ENCODE measurements at regions not wholly inside any gene's neighbourhood (a gene's known extent, or its start where the extent isn't known, plus 50 kb on each side); places are given as distances from the start of the nearest gene placed in this dataset.

DNA sequence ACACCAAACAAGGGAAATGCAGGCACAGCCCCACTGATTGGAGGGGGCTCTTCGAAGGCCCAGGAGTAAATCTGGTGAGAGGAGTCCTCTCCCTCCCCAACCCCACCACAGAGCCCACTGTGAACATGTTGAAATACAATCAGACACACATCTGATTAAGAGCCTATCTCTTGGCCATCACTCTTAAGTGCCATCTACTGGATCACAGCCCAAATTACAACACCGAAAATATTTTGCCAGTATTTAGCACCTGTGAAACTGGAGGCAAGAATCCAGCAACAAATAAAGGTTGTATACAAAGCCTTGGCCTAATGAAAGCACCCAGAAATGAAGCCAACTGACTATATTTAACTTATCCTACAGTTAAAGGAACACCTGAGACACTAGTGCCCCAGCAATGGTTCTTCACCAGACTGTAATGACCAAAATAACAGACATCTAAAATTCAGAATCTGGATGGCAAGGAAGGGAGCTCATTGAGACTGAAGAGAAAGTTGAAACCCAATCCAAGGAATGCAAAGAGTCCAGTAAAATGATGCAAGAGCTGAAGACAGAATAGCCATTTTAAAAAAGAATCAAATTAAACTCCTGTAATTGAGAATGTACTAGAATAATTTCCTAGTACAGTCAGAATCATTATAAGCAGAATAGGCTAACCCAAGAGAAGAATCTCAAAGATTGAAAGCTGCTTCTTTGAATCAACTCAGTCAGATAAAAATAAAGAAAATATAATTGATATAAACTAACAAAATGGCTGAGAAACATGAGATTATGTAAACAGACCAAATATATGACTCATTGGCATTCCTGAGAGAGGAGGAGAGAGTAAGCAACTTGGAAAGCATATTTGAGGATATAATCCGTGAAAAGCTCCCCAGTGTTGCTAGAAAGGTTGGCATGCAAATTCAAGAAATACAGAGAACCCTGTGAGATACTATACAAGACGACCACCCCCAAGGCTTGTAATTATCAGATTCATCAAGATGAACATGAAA lies 1117.0 kb downstream of the FLRT2 start:
- peak; percentile 3 for DNase-seq (ENCODE audit: low read depth)
- TF ChIP-seq, protein P1, sequence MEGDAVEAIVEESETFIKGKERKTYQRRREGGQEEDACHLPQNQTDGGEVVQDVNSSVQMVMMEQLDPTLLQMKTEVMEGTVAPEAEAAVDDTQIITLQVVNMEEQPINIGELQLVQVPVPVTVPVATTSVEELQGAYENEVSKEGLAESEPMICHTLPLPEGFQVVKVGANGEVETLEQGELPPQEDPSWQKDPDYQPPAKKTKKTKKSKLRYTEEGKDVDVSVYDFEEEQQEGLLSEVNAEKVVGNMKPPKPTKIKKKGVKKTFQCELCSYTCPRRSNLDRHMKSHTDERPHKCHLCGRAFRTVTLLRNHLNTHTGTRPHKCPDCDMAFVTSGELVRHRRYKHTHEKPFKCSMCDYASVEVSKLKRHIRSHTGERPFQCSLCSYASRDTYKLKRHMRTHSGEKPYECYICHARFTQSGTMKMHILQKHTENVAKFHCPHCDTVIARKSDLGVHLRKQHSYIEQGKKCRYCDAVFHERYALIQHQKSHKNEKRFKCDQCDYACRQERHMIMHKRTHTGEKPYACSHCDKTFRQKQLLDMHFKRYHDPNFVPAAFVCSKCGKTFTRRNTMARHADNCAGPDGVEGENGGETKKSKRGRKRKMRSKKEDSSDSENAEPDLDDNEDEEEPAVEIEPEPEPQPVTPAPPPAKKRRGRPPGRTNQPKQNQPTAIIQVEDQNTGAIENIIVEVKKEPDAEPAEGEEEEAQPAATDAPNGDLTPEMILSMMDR (IDR thresholded peaks at IDR 0.05; ENCODE audit: insufficient read depth, low read length), result no peak
- no peak overlapping the region for H3K4me3 ChIP-seq (ENCODE audit: low read depth, low read length)

DNA sequence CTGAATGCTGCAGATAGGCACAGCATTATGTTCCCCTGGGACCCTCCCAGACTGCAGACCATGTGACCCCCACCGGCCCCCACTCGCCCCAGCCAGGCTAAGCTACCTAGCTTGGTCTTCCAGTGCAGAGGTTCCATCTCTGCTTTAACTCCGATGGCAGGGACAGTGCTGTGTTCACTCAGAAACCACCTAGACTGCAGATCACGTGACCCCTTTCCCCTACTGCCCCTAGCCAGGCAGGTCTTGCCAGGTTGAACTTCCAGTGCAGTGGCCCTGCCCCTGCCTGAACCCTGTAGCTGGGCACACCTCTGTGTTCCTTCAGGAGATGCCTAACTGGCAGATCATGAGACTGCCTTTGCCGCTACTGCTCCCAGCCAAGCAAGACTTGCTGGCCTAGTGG lies 1116.2 kb downstream of the FLRT2 start:
- TF ChIP-seq, protein P1 (IDR thresholded peaks at IDR 0.05; ENCODE audit: insufficient read depth, low read length), result no peak
- DNase-seq (ENCODE audit: low read depth), result no peak
- H3K4me3 ChIP-seq (ENCODE audit: low read depth, low read length), result no peak overlapping the region

DNA sequence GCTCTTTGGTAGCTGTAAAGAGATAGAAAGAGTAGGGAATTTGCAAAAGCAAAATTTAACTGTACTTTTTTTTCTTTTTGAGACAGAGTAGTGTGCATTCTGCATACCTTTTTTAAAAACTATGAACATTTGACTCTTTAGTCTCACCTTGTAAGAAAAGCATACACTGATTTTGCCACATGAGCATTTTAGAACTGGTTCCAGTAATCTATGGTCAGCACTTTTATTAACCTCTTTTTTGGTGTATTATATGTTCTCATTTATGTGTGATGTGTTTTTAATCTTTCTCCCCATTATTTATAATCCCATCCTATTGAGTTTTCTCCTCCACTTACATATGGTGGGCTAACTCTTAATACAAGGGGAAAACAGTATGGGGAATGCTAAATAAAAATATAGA lies 1111.4 kb downstream of the FLRT2 start:
- TF ChIP-seq, protein P1 (IDR thresholded peaks at IDR 0.05; ENCODE audit: insufficient read depth, low read length), result no peak
- no peak for DNase-seq (ENCODE audit: low read depth)
- H3K4me3 ChIP-seq (ENCODE audit: low read depth, low read length), result no peak overlapping the region

DNA sequence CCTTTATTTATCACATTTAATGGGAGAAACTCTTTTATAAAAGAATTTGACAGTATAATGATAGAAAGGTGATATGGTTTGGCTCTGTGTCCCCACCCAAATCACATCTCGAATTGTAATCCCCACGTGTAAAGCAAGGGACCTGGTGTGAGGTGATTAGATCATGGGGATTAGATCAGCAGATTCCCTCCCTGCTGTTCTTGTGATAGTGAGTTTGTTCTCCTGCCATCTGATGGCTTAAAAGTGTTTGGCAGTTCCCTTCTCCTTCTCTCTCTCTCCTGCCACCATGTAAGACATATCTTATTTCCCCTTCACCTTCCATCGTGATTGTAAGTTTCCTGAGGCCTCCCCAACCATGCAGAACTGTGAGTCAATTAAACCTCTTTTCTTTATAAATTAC lies 1110.3 kb downstream of the FLRT2 start:
- DNase-seq (ENCODE audit: low read depth), result no peak
- TF ChIP-seq, protein P1 (IDR thresholded peaks at IDR 0.05; ENCODE audit: insufficient read depth, low read length), result no peak
- no peak overlapping the region for H3K4me3 ChIP-seq (ENCODE audit: low read depth, low read length)

DNA sequence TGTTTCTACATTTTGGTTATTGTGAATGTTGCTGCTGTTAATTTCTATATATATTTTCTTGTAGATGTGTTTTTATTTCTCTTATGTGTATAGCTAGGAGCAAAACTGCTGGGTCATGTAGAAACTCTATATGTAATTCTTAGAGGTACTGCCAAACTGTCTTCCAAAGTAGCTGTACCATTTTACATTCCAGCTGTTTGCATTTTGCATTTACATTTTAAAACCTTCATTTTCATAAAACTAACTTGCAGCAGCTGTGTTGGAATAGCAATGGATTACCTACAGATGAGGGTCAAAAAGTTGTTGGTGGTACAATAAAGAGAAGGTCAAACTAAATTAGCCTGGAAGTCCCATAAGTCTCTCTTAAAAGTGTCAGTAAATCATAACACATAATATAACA lies 1109.7 kb downstream of the FLRT2 start:
- DNase-seq (ENCODE audit: low read depth), result no peak
- no peak overlapping the region for H3K4me3 ChIP-seq (ENCODE audit: low read depth, low read length)
- TF ChIP-seq, protein P1 (IDR thresholded peaks at IDR 0.05; ENCODE audit: insufficient read depth, low read length), result no peak

DNA sequence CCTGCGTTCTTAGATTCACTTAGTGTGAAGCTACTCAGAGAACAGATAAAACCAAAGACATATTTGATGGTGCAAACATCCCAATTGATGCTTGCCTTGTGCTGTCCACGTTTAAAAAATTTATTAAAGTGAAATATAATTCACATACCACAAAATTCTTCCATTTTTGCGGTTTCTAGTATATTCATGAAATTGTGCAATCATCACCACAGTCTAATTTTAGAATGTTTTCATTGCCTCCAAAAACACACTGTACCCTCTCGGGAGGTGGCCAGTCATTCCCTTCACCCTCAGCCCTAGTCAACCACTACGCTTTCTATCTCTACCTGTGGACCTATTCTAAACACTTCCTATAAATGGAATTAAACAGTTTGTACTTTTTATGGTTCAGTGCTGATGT lies 1109.2 kb downstream of the FLRT2 start:
- no peak overlapping the region for H3K4me3 ChIP-seq (ENCODE audit: low read depth, low read length)
- DNase-seq (ENCODE audit: low read depth), result no peak
- TF ChIP-seq, protein P1 (IDR thresholded peaks at IDR 0.05; ENCODE audit: insufficient read depth, low read length), result no peak
